ENCODE measurements at regions not wholly inside any gene's neighbourhood (a gene's known extent, or its start where the extent isn't known, plus 50 kb on each side); places are given as distances from the start of the nearest gene placed in this dataset.

DNA sequence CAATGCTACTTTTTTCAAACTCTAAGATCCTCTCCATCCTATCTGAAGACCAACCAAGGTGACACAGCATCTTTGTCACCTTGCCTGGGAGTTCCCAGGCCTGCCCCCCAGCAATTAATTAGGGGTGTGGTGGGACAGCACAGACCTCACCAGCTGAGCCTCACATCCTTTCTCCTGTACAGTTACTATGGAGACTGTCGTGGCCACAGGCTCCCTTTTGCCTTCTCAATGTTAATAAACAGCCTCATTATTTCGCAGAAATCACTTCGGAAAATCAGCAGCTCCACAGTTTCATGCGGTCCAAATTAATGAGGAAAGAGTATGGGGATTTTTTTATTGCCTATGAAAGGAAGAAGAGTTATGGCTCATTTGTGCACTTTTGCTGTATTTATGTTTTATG is 378.3 kb downstream of the NPHP4 start:
- TF ChIP-seq, protein P1, sequence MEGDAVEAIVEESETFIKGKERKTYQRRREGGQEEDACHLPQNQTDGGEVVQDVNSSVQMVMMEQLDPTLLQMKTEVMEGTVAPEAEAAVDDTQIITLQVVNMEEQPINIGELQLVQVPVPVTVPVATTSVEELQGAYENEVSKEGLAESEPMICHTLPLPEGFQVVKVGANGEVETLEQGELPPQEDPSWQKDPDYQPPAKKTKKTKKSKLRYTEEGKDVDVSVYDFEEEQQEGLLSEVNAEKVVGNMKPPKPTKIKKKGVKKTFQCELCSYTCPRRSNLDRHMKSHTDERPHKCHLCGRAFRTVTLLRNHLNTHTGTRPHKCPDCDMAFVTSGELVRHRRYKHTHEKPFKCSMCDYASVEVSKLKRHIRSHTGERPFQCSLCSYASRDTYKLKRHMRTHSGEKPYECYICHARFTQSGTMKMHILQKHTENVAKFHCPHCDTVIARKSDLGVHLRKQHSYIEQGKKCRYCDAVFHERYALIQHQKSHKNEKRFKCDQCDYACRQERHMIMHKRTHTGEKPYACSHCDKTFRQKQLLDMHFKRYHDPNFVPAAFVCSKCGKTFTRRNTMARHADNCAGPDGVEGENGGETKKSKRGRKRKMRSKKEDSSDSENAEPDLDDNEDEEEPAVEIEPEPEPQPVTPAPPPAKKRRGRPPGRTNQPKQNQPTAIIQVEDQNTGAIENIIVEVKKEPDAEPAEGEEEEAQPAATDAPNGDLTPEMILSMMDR (conservative IDR thresholded peaks at IDR 0.05; ENCODE audit: low read depth, low read length) = no peak
- TF ChIP-seq EZH2 (IDR thresholded peaks at IDR 0.05; ENCODE audit: low read length, unreplicated experiment) = no peak
